ENCODE measurements at regions not wholly inside any gene's neighbourhood (a gene's known extent, or its start where the extent isn't known, plus 50 kb on each side); places are given as distances from the start of the nearest gene placed in this dataset.

GRCh38 chr21:23524685-23525084 lies 2082.6 kb downstream of the MRPL39 start:
- H3K4me1 Mint-ChIP-seq (ENCODE audit: low read depth) = no peaks in the 10 kb centered on the region
- H3K27me3 Mint-ChIP-seq (ENCODE audit: low read depth) = no peaks in the 10 kb centered on the region
- DNase-seq (ENCODE audit: low spot score) = no peak
- peaks cover 39% of the 10 kb centered on the region for H3K9me3 Mint-ChIP-seq (ENCODE audit: low read depth)
- TF ChIP-seq CTCF (IDR thresholded peaks at IDR 0.05) = no peak
- no peaks in the 10 kb centered on the region for H3K36me3 Mint-ChIP-seq (ENCODE audit: low read depth)
- no peak overlapping the region for H3K4me3 Mint-ChIP-seq (ENCODE audit: unreplicated experiment)
- H3K27ac Mint-ChIP-seq (ENCODE audit: unreplicated experiment) = no peak overlapping the region

GRCh38 chr21:23522751-23523150 lies 2084.5 kb downstream of the MRPL39 start:
- H3K27me3 Mint-ChIP-seq (ENCODE audit: low read depth) = no peaks in the 10 kb centered on the region
- DNase-seq (ENCODE audit: low spot score) = no peak
- no peaks in the 10 kb centered on the region for H3K4me1 Mint-ChIP-seq (ENCODE audit: low read depth)
- no peak overlapping the region for H3K27ac Mint-ChIP-seq (ENCODE audit: unreplicated experiment)
- H3K4me3 Mint-ChIP-seq (ENCODE audit: unreplicated experiment) = no peak overlapping the region
- no peak for TF ChIP-seq CTCF (IDR thresholded peaks at IDR 0.05)
- no peaks in the 10 kb centered on the region for H3K36me3 Mint-ChIP-seq (ENCODE audit: low read depth)
- peaks cover 31% of the 10 kb centered on the region for H3K9me3 Mint-ChIP-seq (ENCODE audit: low read depth)

GRCh38 chr21:23507501-23507900 lies 2099.8 kb downstream of the MRPL39 start:
- TF ChIP-seq CTCF (IDR thresholded peaks at IDR 0.05) = no peak
- peaks cover 23% of the 10 kb centered on the region for H3K9me3 Mint-ChIP-seq (ENCODE audit: low read depth)
- no peaks in the 10 kb centered on the region for H3K36me3 Mint-ChIP-seq (ENCODE audit: low read depth)
- H3K27ac Mint-ChIP-seq (ENCODE audit: unreplicated experiment) = no peak overlapping the region
- DNase-seq (ENCODE audit: low spot score) = no peak
- H3K27me3 Mint-ChIP-seq (ENCODE audit: low read depth) = no peaks in the 10 kb centered on the region
- no peaks in the 10 kb centered on the region for H3K4me1 Mint-ChIP-seq (ENCODE audit: low read depth)
- H3K4me3 Mint-ChIP-seq (ENCODE audit: unreplicated experiment) = no peak overlapping the region

GRCh38 chr21:23496729-23497128 lies 2110.6 kb downstream of the MRPL39 start:
- H3K4me1 Mint-ChIP-seq (ENCODE audit: low read depth) = no peaks in the 10 kb centered on the region
- no peak for TF ChIP-seq CTCF (IDR thresholded peaks at IDR 0.05)
- DNase-seq (ENCODE audit: low spot score) = no peak
- H3K4me3 Mint-ChIP-seq (ENCODE audit: unreplicated experiment) = no peak overlapping the region
- H3K27ac Mint-ChIP-seq (ENCODE audit: unreplicated experiment) = no peak overlapping the region
- H3K27me3 Mint-ChIP-seq (ENCODE audit: low read depth) = no peaks in the 10 kb centered on the region
- no peaks in the 10 kb centered on the region for H3K36me3 Mint-ChIP-seq (ENCODE audit: low read depth)
- H3K9me3 Mint-ChIP-seq (ENCODE audit: low read depth) = peaks cover 42% of the 10 kb centered on the region

- Mint-ChIP-seq H3K9me3 (ENCODE audit: low read depth) (peaks cover 24% of the 10 kb centered on the region), H3K4me3 (ENCODE audit: unreplicated experiment) (no peak overlapping the region), H3K27me3 (ENCODE audit: low read depth) (no peaks in the 10 kb centered on the region), H3K4me1 (ENCODE audit: low read depth) (no peaks in the 10 kb centered on the region), H3K36me3 (ENCODE audit: low read depth) (no peaks in the 10 kb centered on the region), H3K27ac (ENCODE audit: unreplicated experiment) (no peak overlapping the region)
- no peak for TF ChIP-seq CTCF (IDR thresholded peaks at IDR 0.05)
- DNase-seq (ENCODE audit: low spot score) = no peak
Measured at GRCh38 chr21:23488245-23488644, 2119.0 kb downstream of the MRPL39 start.

Data from chondrocyte (in vitro differentiated cells).